ENCODE measurements at regions not wholly inside any gene's neighbourhood (a gene's known extent, or its start where the extent isn't known, plus 50 kb on each side); places are given as distances from the start of the nearest gene placed in this dataset.

DNA sequence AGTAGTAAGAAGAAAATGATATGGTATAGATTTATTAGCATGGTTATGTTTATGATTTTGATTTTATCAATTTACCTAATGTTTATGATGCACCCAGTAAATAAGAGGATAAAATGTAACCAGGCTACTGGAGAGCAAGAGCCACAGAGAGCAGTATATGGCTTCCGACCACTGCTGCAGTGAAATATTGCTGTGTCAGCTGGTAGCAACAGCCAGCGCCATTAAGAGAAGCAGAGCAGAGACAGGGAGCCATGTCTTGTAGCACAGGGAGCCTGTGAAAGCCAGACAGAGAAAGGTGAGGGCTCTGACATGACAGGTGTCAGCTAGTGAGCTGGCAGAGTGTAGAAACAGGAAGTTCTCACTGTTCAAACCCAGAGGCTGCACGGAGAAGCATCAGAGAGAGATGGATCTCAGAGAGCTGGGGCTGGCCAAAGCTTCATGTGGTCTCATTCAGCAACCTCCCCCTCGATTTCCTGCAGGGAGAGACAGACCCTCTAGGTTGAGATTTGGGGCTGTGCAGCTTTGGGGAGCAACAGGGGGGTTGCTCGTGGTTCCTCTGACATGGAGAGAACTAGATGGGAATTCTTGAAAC is 202.1 kb downstream of the MED10 start:
- no peak overlapping the region for H3K4me3 ChIP-seq
- no peaks in the 10 kb centered on the region for H3K4me1 ChIP-seq
- no peaks in the 10 kb centered on the region for H3K27me3 ChIP-seq
- no peak overlapping the region for H3K27ac ChIP-seq
- no peaks in the 10 kb centered on the region for H3K36me3 ChIP-seq
- no peak for TF ChIP-seq POLR2A (IDR thresholded peaks at IDR 0.05)
- TF ChIP-seq, protein P1, sequence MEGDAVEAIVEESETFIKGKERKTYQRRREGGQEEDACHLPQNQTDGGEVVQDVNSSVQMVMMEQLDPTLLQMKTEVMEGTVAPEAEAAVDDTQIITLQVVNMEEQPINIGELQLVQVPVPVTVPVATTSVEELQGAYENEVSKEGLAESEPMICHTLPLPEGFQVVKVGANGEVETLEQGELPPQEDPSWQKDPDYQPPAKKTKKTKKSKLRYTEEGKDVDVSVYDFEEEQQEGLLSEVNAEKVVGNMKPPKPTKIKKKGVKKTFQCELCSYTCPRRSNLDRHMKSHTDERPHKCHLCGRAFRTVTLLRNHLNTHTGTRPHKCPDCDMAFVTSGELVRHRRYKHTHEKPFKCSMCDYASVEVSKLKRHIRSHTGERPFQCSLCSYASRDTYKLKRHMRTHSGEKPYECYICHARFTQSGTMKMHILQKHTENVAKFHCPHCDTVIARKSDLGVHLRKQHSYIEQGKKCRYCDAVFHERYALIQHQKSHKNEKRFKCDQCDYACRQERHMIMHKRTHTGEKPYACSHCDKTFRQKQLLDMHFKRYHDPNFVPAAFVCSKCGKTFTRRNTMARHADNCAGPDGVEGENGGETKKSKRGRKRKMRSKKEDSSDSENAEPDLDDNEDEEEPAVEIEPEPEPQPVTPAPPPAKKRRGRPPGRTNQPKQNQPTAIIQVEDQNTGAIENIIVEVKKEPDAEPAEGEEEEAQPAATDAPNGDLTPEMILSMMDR (IDR thresholded peaks at IDR 0.05) = no peak
- no peak for DNase-seq
- no peaks in the 10 kb centered on the region for H3K9me3 ChIP-seq

DNA sequence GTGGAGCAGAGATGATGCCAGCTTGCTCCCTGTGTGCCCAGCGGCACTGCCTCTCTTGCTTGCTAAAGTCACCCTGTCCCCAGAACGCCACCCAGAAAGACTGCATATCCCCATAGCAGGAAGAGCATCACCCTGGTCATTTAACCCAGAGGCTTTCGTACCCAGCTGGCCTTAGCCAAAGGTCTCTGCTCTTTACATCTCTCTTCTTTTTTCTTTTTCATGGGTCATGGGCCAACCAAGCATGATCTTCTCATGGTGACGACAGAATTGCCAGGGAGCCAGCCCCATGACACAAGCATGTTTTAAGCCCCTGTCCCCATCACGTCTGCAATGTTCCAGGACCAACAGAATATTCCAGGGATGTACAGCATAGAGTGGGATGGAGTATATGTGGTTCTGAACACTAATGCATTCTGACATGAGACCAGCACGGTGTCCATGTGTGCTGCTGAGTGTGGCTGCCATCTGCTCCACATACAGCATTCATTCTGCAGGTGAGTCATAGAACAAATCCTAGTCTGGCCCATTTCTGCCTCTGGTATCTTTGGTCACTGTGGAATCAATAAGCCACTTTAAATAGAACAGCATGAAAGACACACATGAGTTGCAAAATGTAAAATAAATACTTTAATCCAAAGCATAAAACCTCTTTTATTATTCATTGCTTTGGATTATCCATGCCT is 203.0 kb downstream of the MED10 start:
- Histone ChIP-seq H3K27ac (no peak overlapping the region), H3K4me3 (no peak overlapping the region), H3K36me3 (no peaks in the 10 kb centered on the region), H3K9me3 (no peaks in the 10 kb centered on the region), H3K4me1 (no peaks in the 10 kb centered on the region), H3K27me3 (no peaks in the 10 kb centered on the region)
- TF ChIP-seq POLR2A (IDR thresholded peaks at IDR 0.05) = no peak
- TF ChIP-seq, protein P1 (IDR thresholded peaks at IDR 0.05) = no peak
- DNase-seq = no peak

DNA sequence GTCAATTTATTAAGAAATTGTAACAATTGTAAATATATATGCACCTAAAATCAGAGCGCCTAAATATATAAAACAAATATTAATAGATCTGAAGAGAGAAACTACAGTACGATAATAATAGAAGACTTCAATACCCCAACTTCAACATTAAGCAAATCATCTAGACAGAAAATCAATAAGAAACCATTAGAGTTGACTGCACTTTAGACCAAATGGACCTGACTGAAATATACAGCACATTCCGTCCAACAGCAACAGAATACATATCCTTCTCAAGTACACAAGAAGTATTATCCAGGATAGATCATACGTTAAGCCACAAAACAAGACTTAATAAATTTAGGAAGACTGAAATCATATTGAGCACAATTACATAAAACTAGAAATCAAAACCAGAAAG is 208.7 kb downstream of the MED10 start:
- H3K27ac ChIP-seq = no peak overlapping the region
- no peak for DNase-seq
- H3K9me3 ChIP-seq = no peaks in the 10 kb centered on the region
- TF ChIP-seq POLR2A (IDR thresholded peaks at IDR 0.05) = no peak
- TF ChIP-seq, protein P1 (IDR thresholded peaks at IDR 0.05) = no peak
- H3K27me3 ChIP-seq = no peaks in the 10 kb centered on the region
- no peak overlapping the region for H3K4me3 ChIP-seq
- no peaks in the 10 kb centered on the region for H3K4me1 ChIP-seq
- no peaks in the 10 kb centered on the region for H3K36me3 ChIP-seq

DNA sequence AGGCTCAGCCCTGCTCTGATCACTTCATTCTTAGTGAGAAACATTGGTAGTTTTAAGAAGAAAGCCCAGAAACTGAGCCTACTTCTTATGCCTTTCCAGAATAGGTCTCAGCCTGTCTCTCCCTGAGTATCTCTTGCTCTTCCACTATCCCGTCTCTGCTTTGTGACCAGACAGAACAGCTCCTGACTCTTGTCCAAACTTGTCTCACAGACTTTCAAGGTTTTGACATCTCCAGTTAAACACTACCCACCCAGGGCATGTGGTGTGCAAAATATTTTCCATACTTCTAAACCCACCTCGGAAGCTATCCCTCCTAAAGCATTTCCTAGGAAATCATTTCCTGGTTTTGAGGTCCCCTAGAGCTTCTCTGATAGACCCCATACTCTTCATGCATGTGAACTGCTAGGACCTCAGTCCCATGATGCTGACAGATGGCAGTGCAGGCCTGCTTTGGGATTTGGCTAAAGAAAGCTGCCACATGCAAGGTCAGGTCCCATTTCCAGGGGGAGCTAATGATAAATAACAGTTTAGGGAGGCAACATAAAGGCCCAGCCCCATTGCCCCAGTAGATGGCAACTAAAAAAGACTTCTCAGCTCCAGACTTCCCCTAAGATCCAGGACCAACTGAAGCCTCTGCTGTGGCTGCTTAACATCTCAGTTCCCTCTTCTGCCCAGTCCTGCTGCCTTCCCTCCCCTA is 211.5 kb downstream of the MED10 start:
- Histone ChIP-seq H3K27ac (no peak overlapping the region), H3K27me3 (no peaks in the 10 kb centered on the region), H3K9me3 (no peaks in the 10 kb centered on the region), H3K4me1 (no peaks in the 10 kb centered on the region), H3K36me3 (no peaks in the 10 kb centered on the region), H3K4me3 (no peak overlapping the region)
- no peak for DNase-seq
- TF ChIP-seq POLR2A (IDR thresholded peaks at IDR 0.05) = no peak
- TF ChIP-seq, protein P1 (IDR thresholded peaks at IDR 0.05) = no peak

DNA sequence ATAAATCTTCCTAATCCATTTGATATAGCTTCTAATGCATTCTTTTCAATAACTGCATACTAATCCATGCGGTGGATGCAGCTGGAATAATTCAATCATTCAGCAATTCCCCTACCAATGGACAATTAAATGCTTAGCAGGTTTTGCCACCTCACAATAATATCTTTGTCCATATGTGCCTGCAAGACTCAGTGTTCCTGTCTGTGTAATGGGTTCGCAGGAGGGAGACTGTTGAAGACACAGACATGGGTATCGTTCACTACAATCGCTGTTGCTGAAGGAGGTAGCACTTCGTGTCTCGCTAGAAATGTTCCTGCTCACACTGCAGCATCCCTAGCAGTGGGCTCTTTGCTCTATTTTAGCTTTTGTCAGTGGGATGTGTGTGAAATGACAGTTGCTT is 214.4 kb downstream of the MED10 start:
- no peak for DNase-seq
- TF ChIP-seq, protein P1 (IDR thresholded peaks at IDR 0.05) = no peak
- no peak for TF ChIP-seq POLR2A (IDR thresholded peaks at IDR 0.05)
- no peaks in the 10 kb centered on the region for H3K36me3 ChIP-seq
- no peak overlapping the region for H3K4me3 ChIP-seq
- no peaks in the 10 kb centered on the region for H3K27me3 ChIP-seq
- H3K4me1 ChIP-seq = no peaks in the 10 kb centered on the region
- no peaks in the 10 kb centered on the region for H3K9me3 ChIP-seq
- no peak overlapping the region for H3K27ac ChIP-seq

All from Peyer's patch (tissue), 4 donors.